Fibroblast of pulmonary artery (primary cell): ENCODE measurements at regions not wholly inside any gene's neighbourhood (a gene's known extent, or its start where the extent isn't known, plus 50 kb on each side); places are given as distances from the start of the nearest gene placed in this dataset.
A peak's percentile ranks its signal among the peaks of the same experiment; 100 is the strongest.

Experiments
- DNase-seq: peaks from one replicate; pipeline ENCODE4 v3.0.0-alpha.2; 2010; ENCODE audit warnings: low read depth
- H3K4me3 ChIP-seq: replicated peaks from 2 replicates; pipeline ENCODE4 v1.5.1; 2011; ENCODE audit warnings: low read depth, mild to moderate bottlenecking, control low read depth, low read length, moderate library complexity
- TF ChIP-seq, protein P1 (sequence below): IDR thresholded peaks from 2 replicates; pipeline ENCODE4 v1.5.1; 2011; ENCODE audit warnings: mild to moderate bottlenecking, control low read depth, low read length, inconsistent platforms; ENCODE audit errors: missing control alignments

DNA sequence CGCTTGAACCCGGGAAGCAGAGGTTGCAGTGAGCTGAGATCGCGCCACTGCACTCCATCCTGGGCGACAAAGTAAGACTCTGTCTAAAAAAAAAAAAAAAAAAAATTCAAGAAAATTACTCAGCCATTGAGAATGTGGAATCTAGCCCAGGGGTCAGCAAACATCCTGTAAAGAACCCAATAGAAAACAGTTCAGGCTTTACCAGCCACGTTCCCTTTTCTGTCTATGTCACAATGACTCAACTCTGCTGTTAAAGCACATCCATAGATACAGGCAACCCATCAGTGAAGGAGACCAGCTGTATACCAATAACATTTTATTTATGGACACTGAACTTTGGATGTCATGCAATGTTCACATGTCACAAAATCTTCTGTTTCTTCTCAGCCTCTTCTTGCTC, 435.6 kb upstream of the GYPC start:
- H3K4me3 ChIP-seq, result no peak overlapping the region
- DNase-seq, result peak; percentile 80
- TF ChIP-seq, protein P1, sequence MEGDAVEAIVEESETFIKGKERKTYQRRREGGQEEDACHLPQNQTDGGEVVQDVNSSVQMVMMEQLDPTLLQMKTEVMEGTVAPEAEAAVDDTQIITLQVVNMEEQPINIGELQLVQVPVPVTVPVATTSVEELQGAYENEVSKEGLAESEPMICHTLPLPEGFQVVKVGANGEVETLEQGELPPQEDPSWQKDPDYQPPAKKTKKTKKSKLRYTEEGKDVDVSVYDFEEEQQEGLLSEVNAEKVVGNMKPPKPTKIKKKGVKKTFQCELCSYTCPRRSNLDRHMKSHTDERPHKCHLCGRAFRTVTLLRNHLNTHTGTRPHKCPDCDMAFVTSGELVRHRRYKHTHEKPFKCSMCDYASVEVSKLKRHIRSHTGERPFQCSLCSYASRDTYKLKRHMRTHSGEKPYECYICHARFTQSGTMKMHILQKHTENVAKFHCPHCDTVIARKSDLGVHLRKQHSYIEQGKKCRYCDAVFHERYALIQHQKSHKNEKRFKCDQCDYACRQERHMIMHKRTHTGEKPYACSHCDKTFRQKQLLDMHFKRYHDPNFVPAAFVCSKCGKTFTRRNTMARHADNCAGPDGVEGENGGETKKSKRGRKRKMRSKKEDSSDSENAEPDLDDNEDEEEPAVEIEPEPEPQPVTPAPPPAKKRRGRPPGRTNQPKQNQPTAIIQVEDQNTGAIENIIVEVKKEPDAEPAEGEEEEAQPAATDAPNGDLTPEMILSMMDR, result no peak

GRCh38 chr2:126221506-126221905, 434.5 kb upstream of the GYPC start:
- DNase-seq, result peak; percentile 43
- TF ChIP-seq, protein P1, result no peak
- no peak overlapping the region for H3K4me3 ChIP-seq

DNA sequence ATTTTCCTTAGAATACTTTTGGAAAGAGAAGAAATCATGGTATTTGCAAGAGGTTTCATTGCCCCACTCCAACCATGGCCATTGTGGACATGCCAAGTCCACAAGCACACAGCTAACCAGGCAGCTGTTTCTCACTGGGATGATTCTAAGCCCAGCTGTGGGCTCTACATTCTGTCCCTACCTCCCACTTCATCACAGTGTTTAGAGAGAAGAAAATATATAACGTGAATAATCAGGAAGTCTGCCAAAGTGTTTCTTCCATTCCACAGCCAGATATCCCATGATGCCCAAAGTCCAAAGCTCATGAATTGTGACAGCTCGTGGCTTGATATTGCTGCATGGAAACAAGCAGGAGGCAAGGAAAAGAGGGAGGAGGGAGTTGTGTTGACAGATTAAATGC, 433.7 kb upstream of the GYPC start:
- no peak overlapping the region for H3K4me3 ChIP-seq
- peak; percentile 44 for DNase-seq
- TF ChIP-seq, protein P1, result no peak

DNA sequence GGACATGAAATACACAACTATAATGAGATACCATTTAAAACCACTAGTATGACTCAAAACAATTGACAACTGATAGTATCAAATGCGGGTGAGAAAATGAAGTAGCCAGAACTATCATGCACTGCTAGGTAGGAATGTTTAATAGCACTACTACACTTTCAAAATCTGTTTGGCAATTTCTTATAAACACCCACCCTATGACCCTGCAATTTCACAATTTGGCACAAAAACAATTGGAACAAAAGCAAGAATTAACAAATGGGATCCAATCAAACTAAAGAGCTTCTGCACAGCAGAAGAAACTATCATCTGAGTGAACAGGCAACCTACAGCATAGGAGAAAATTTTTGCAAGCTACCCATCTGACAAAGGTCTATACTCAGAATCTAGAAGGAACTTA, 431.2 kb upstream of the GYPC start:
- DNase-seq, result peak; percentile 31
- TF ChIP-seq, protein P1, result no peak
- no peak overlapping the region for H3K4me3 ChIP-seq

GRCh38 chr2:126227250-126227649, 428.7 kb upstream of the GYPC start:
- no peak overlapping the region for H3K4me3 ChIP-seq
- TF ChIP-seq, protein P1, result peak; percentile 32

DNA sequence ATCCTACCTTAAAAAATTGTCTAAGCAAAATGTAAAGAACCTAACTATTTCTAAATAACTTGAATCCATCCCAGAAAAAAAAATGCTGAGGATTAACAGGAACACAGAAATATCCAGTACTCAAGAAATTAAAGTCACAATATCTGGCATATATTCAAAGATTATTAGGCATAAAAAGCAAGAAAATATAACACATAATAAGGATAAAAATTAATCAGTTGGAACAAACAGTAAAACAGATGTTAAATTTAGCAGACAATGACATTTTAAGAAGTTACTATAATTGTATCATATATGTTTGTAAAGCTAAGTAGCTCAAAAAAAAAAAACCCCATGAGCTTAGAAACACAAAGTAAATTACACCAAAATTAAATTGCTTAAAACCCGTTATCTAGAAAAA, 427.4 kb upstream of the GYPC start:
- TF ChIP-seq, protein P1, result no peak
- H3K4me3 ChIP-seq, result no peak overlapping the region
- no peak for DNase-seq

More at GRCh38 chr2:126227250-126227649, 428.7 kb upstream of the GYPC start:
- DNase-seq, result no peak

- TF ChIP-seq, protein P1, result no peak
- DNase-seq, result no peak
- H3K4me3 ChIP-seq, result no peak overlapping the region
These were observed 417.7 kb upstream of the GYPC start for GRCh38 chr2:126238251-126238650.
